AG10803 (cell line): ENCODE measurements at regions not wholly inside any gene's neighbourhood (a gene's known extent, or its start where the extent isn't known, plus 50 kb on each side); places are given as distances from the start of the nearest gene placed in this dataset.

ENCODE experiments used
- DNase-seq: peaks from one replicate; pipeline ENCODE4 v3.0.0; 2010; ENCODE audit warnings: low read depth
- H3K4me3 ChIP-seq: 2 replicates; pipeline ENCODE4 v1.5.1; 2011; ENCODE audit warnings: mild to moderate bottlenecking, low read length, control low read depth
- CTCF ChIP-seq: conservative IDR thresholded peaks from 2 replicates; pipeline ENCODE4 v1.5.1; 2011; ENCODE audit warnings: mild to moderate bottlenecking, low read length, control low read depth, inconsistent platforms

GRCh38 chr2:155377266-155377680, 678.8 kb downstream of the KCNJ3 start:
- no peak overlapping the region for H3K4me3 ChIP-seq
- TF ChIP-seq CTCF, result peak; percentile 47
- peak; percentile 29 for DNase-seq

GRCh38 chr2:155372969-155373368, 674.5 kb downstream of the KCNJ3 start:
- H3K4me3 ChIP-seq, result no peak overlapping the region
- TF ChIP-seq CTCF, result peak; percentile 30
- DNase-seq, result peak; percentile 1

GRCh38 chr2:155368934-155369333, 670.4 kb downstream of the KCNJ3 start:
- no peak overlapping the region for H3K4me3 ChIP-seq
- DNase-seq, result peak; percentile 3
- peak; percentile 30 for TF ChIP-seq CTCF

GRCh38 chr2:155364766-155365165, 666.3 kb downstream of the KCNJ3 start:
- no peak for TF ChIP-seq CTCF
- H3K4me3 ChIP-seq, result no peak overlapping the region

GRCh38 chr2:155363349-155363888, 664.9 kb downstream of the KCNJ3 start:
- H3K4me3 ChIP-seq, result no peak overlapping the region
- DNase-seq, result no peak
- no peak for TF ChIP-seq CTCF

More at GRCh38 chr2:155364766-155365165, 666.3 kb downstream of the KCNJ3 start:
- DNase-seq, result no peak

GRCh38 chr2:155357172-155357571, 658.7 kb downstream of the KCNJ3 start:
- TF ChIP-seq CTCF, result no peak
- no peak for DNase-seq
- H3K4me3 ChIP-seq, result no peak overlapping the region

- TF ChIP-seq CTCF, result no peak
- H3K4me3 ChIP-seq, result no peak overlapping the region
- no peak for DNase-seq
Measured at GRCh38 chr2:155356250-155356649, 657.8 kb downstream of the KCNJ3 start.
